PFSK-1 (cell line): ENCODE measurements at regions not wholly inside any gene's neighbourhood (a gene's known extent, or its start where the extent isn't known, plus 50 kb on each side); places are given as distances from the start of the nearest gene placed in this dataset.

Experiments used
- POLR2AphosphoS5 ChIP-seq: IDR thresholded peaks from 2 replicates; pipeline ENCODE4 v1.6.1; 2012; ENCODE audit warnings: low read depth, mild to moderate bottlenecking, control low read depth, low read length, moderate library complexity
- SIN3A ChIP-seq: IDR thresholded peaks from 2 replicates; pipeline ENCODE4 v1.6.1; 2012; ENCODE audit warnings: mild to moderate bottlenecking, low read length, moderate library complexity, borderline replicate concordance; ENCODE audit not compliant: insufficient read depth

DNA sequence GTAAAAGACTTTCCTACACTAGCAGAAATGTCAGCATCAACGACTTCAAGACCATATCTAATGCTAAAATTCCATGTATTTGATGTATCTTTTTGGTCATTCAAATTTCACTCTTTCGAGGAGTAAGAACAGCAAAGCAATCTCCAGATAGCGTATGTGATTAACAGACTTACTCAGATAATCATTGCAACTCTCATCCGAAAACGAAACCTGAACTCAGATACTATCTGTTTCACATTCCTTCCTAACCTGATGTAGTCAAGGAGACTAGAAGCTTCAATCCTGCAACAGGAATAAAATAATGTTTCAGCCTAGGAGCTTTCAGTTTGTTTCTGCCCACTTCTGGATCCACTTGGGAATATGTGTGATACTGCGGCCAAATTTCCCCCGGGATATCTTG, 286.3 kb downstream of the NUAK1 start:
- TF ChIP-seq POLR2AphosphoS5 (no peak), SIN3A (no peak)
